GM18909 (cell line): ENCODE measurements at regions not wholly inside any gene's neighbourhood (a gene's known extent, or its start where the extent isn't known, plus 50 kb on each side); places are given as distances from the start of the nearest gene placed in this dataset.
"Not testable (repeated sequence)": the region's sequence is repeated elsewhere in the genome, so short reads cannot be mapped to it uniquely, and the experiment has no call there.

Source experiments
- ATAC-seq: cut with Tn5 transposase; IDR thresholded peaks from one replicate; pipeline ENCODE4 v1.9.1; 2021; ENCODE audit warnings: mild to moderate bottlenecking; ENCODE audit not compliant: unreplicated experiment, poor library complexity

GRCh38 chr12:89192429-89192828 lies 159.9 kb downstream of the DUSP6 start:
- no peak for ATAC-seq

- ATAC-seq, result not testable (repeated sequence)
Measured at GRCh38 chr12:89191597-89191996, 160.7 kb downstream of the DUSP6 start.

- ATAC-seq, result no peak
Measured at GRCh38 chr12:89189448-89189847, 162.9 kb downstream of the DUSP6 start.

- ATAC-seq, result no peak
Measured at GRCh38 chr12:89187507-89187906, 164.8 kb downstream of the DUSP6 start.

GRCh38 chr12:89185889-89186288 lies 166.4 kb downstream of the DUSP6 start:
- ATAC-seq, result no peak

- no peak for ATAC-seq
Measured at GRCh38 chr12:89185181-89185580, 167.1 kb downstream of the DUSP6 start.

GRCh38 chr12:89183985-89184435 lies 168.3 kb downstream of the DUSP6 start:
- ATAC-seq, result no peak

GRCh38 chr12:89181271-89181920 lies 170.9 kb downstream of the DUSP6 start:
- no peak for ATAC-seq

GRCh38 chr12:89180496-89180895 lies 171.8 kb downstream of the DUSP6 start:
- no peak for ATAC-seq

- ATAC-seq, result no peak
Measured at GRCh38 chr12:89179983-89180382, 172.3 kb downstream of the DUSP6 start.

GRCh38 chr12:89179245-89179644 lies 173.1 kb downstream of the DUSP6 start:
- ATAC-seq, result no peak

GRCh38 chr12:89177802-89178395 lies 174.4 kb downstream of the DUSP6 start:
- no peak for ATAC-seq

- ATAC-seq, result no peak
Measured at GRCh38 chr12:89176676-89177075, 175.6 kb downstream of the DUSP6 start.

- ATAC-seq, result no peak
Measured at GRCh38 chr12:89173678-89174077, 178.6 kb downstream of the DUSP6 start.

GRCh38 chr12:89173096-89173495 lies 179.2 kb downstream of the DUSP6 start:
- no peak for ATAC-seq

GRCh38 chr12:89172224-89172623 lies 180.1 kb downstream of the DUSP6 start:
- no peak for ATAC-seq

- ATAC-seq, result no peak
Measured at GRCh38 chr12:89169321-89169720, 183.0 kb downstream of the DUSP6 start.

- ATAC-seq, result no peak
Measured at GRCh38 chr12:89167986-89168385, 184.3 kb downstream of the DUSP6 start.

GRCh38 chr12:89166525-89166934 lies 185.8 kb downstream of the DUSP6 start:
- ATAC-seq, result peak; percentile 97

GRCh38 chr12:89166121-89166520 lies 186.2 kb downstream of the DUSP6 start:
- no peak for ATAC-seq

GRCh38 chr12:89165703-89166102 lies 186.6 kb downstream of the DUSP6 start:
- ATAC-seq, result no peak

- ATAC-seq, result no peak
Measured at GRCh38 chr12:89163918-89164317, 188.4 kb downstream of the DUSP6 start.
